ENCODE measurements at regions not wholly inside any gene's neighbourhood (a gene's known extent, or its start where the extent isn't known, plus 50 kb on each side); places are given as distances from the start of the nearest gene placed in this dataset.
"Not testable (repeated sequence)": the region's sequence is repeated elsewhere in the genome, so short reads cannot be mapped to it uniquely, and the experiment has no call there.

- TF ChIP-seq, protein P1, sequence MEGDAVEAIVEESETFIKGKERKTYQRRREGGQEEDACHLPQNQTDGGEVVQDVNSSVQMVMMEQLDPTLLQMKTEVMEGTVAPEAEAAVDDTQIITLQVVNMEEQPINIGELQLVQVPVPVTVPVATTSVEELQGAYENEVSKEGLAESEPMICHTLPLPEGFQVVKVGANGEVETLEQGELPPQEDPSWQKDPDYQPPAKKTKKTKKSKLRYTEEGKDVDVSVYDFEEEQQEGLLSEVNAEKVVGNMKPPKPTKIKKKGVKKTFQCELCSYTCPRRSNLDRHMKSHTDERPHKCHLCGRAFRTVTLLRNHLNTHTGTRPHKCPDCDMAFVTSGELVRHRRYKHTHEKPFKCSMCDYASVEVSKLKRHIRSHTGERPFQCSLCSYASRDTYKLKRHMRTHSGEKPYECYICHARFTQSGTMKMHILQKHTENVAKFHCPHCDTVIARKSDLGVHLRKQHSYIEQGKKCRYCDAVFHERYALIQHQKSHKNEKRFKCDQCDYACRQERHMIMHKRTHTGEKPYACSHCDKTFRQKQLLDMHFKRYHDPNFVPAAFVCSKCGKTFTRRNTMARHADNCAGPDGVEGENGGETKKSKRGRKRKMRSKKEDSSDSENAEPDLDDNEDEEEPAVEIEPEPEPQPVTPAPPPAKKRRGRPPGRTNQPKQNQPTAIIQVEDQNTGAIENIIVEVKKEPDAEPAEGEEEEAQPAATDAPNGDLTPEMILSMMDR (IDR thresholded peaks at IDR 0.05), result no peak
- ATAC-seq (no peak), DNase-seq (no peak)
- Histone ChIP-seq H3K9me3 (no peaks in the 10 kb centered on the region), H3K27ac (no peak overlapping the region), H3K27me3 (no peaks in the 10 kb centered on the region), H3K4me1 (peaks cover 17% of the 10 kb centered on the region), H3K4me3 (no peak overlapping the region), H3K36me3 (no peaks in the 10 kb centered on the region)
- intact Hi-C loops (cut with DNase I), result no loop called here
Observed at GRCh38 chr10:28366994-28367393, 64.1 kb upstream of the MPP7 start.

DNA sequence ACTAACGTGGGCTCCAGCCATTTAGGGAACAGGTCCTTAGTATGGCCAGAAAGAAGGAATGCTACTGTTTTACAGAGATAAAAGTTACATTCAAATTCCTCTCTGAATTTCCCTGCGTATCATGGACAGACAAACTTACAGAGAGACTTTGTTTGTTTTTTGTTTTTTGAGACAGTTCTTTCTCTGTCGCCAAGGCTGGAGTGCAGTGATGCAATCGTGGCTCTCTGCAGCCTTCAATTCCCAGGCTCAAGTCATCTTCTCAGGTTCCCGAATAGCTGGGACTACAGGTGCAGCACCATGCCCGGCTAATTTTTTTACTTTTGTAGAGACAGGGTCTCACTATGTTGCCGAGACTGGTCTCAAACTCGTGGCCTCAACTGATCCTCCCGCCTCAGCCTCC, 64.5 kb upstream of the MPP7 start:
- Histone ChIP-seq H3K27me3 (no peaks in the 10 kb centered on the region), H3K27ac (peak overlapping the region; percentile 55), H3K9me3 (no peaks in the 10 kb centered on the region), H3K4me3 (no peak overlapping the region), H3K36me3 (no peaks in the 10 kb centered on the region), H3K4me1 (peaks cover 17% of the 10 kb centered on the region)
- intact Hi-C loops (cut with DNase I), result no loop called here
- TF ChIP-seq, protein P1 (IDR thresholded peaks at IDR 0.05), result no peak
- DNase-seq, result no peak
- no peak for ATAC-seq

DNA sequence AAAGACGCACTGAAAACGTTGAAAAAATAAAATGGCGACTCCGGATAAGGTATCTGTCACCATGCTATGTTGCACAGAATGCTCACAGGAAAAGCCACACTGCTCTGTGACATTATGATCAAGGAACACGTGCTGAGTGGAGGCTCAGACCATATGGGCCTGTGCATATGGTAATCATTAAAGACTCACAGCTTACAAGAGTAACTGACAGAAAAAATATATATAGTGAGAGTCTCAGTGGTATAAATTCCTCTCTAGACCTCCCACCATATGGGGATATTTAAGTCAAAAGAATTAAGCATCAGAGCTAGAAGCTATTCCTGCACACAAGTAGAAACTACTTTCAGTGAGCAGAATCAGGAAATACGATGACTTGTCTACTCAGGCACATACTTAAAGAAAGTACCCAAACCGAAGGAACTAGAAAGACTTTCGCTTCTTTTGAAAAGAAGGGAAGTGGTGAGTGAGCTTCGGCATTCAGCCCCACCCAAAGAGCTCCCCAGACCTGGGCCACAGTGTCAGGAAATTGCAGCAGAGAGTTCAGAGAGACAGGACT, 65.1 kb upstream of the MPP7 start:
- Histone ChIP-seq H3K36me3 (no peaks in the 10 kb centered on the region), H3K4me3 (no peak overlapping the region), H3K4me1 (peaks cover 17% of the 10 kb centered on the region), H3K27ac (peak overlapping the region; percentile 55), H3K27me3 (no peaks in the 10 kb centered on the region), H3K9me3 (no peaks in the 10 kb centered on the region)
- TF ChIP-seq, protein P1 (IDR thresholded peaks at IDR 0.05), result no peak
- ATAC-seq, result peak; percentile 95
- intact Hi-C loops (cut with DNase I), result no loop called here
- no peak for DNase-seq

GRCh38 chr10:28370107-28370835, 67.4 kb upstream of the MPP7 start:
- Histone ChIP-seq H3K36me3 (no peaks in the 10 kb centered on the region), H3K27me3 (no peaks in the 10 kb centered on the region), H3K9me3 (no peaks in the 10 kb centered on the region), H3K4me1 (peaks cover 17% of the 10 kb centered on the region), H3K4me3 (no peak overlapping the region), H3K27ac (no peak overlapping the region)
- TF ChIP-seq, protein P1 (IDR thresholded peaks at IDR 0.05), result no peak
- ATAC-seq, result no peak
- intact Hi-C loops (cut with DNase I), result no loop called here
- DNase-seq, result no peak

DNA sequence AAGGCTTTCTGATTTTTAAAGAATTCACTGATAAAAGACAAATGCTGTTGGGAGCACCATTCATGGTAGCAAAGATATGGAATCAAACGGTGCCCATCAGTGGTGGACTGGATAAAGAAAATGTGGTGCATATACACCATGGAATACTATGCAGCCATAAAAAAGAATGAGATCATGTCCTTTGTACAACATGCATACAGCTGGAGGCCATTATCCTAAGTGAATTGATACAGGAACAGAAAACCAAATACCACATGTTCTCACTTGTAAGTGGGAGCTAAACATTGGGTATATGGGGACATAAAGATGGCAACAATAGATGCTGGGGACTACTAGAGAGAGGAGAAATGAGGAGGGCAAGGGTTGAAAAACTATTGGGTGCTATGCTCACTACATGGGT, 68.8 kb upstream of the MPP7 start:
- H3K9me3 ChIP-seq; H3K27me3 ChIP-seq; H3K27ac ChIP-seq; DNase-seq; H3K36me3 ChIP-seq; intact Hi-C loops (cut with DNase I); ATAC-seq; H3K4me3 ChIP-seq: not testable (repeated sequence)
- peaks cover 17% of the 10 kb centered on the region for H3K4me1 ChIP-seq

DNA sequence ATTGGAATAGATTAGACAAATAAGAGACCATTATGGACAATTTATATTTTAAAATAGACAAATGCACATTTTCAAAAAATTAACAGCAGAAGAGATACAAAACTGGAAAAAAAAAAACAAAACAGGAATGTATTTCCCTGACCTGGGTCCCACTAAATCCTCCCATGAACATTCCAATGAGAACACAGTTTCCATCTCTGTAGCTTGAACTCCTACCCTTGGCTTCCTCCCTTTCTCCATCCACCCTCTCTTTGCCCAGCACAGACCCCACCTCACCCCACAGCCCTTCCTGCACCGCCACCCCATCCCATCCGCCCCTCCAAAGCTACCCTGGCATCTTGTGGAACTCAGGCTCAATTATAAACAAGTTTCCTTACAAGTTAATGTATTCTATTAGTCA, 71.2 kb upstream of the MPP7 start:
- H3K4me3 ChIP-seq, result no peak overlapping the region
- no peaks in the 10 kb centered on the region for H3K27me3 ChIP-seq
- intact Hi-C loops (cut with DNase I), result no loop called here
- no peaks in the 10 kb centered on the region for H3K36me3 ChIP-seq
- ATAC-seq (no peak), DNase-seq (no peak)
- no peaks in the 10 kb centered on the region for H3K4me1 ChIP-seq
- no peaks in the 10 kb centered on the region for H3K9me3 ChIP-seq
- no peak overlapping the region for H3K27ac ChIP-seq
- TF ChIP-seq, protein P1 (IDR thresholded peaks at IDR 0.05), result no peak

Measured in upper lobe of right lung (tissue), 1 donor.